GM19452 (cell line): ENCODE measurements at regions not wholly inside any gene's neighbourhood (a gene's known extent, or its start where the extent isn't known, plus 50 kb on each side); places are given as distances from the start of the nearest gene placed in this dataset.

ENCODE experiments used
- ATAC-seq: cut with Tn5 transposase; IDR thresholded peaks from one replicate; pipeline ENCODE4 v1.9.1; 2021; ENCODE audit not compliant: unreplicated experiment

- ATAC-seq: no peak
These were observed 56.1 kb upstream of the PALS2 start for GRCh38 chr7:24517166-24517565.

GRCh38 chr7:24521917-24522623 lies 51.2 kb upstream of the PALS2 start:
- no peak for ATAC-seq
